GM19463 (cell line): ENCODE measurements at regions not wholly inside any gene's neighbourhood (a gene's known extent, or its start where the extent isn't known, plus 50 kb on each side); places are given as distances from the start of the nearest gene placed in this dataset.

Source experiments
- ATAC-seq: cut with Tn5 transposase; IDR thresholded peaks from one replicate; pipeline ENCODE4 v1.9.1; 2021; ENCODE audit warnings: mild to moderate bottlenecking, moderate library complexity; ENCODE audit not compliant: unreplicated experiment

DNA sequence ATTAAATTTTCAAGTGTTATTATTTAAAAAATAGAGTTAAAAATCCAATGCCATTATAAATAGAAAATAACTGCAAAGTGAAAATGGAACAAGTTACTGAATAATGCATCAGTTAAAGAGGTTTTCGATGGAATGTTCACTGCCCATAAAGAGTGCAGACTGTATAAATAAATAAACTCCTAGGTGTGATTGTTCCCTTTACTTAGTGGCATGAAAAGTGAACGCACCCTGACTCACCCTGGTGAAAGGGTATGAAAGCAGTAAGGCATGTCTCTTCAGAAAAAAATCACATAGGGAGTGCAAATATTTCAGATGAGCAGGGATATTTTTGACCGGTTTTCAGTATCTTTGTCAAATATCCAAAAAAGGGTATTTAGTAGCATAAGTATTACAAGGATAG is 387.8 kb downstream of the DCAF12L2 start:
- ATAC-seq, result no peak

DNA sequence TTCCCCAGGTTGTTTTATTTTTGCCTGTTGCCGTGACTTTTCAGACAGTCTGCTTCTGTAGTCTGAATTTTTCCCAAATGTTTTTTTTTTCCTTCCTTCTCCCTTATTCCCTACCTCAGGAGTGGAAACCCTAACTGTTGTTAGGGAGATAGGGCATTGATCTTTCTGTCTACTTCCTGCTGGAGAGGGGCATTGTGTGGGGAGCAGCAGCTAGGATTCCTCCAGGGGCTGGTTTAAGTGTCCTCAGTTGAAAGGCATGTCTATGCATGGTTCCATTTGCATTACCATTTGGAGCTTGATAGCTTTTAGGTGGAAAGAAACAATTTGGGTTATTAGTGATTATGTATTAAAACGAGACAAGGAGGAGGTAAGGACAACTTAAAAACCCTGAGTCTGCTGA is 383.9 kb downstream of the DCAF12L2 start:
- no peak for ATAC-seq

DNA sequence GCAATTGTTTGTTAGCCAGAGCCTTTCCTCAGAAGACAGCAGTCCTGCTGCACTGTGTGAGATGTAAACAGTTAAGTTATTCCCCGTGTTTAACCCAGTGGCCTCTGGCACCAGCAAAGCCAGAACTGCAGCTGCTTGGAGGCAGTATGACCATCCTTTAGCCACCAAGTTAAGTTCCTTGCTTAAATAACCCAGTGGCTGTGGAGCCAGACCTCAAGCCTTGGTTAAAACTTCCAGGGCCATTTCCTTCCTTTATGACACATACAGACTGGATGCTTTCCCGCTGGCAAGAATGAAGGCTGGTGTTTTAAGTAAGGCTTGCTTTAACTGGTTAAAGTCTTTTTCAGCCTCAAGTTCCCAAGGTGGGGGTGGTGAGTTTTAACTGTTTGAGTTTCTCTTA is 379.8 kb downstream of the DCAF12L2 start:
- no peak for ATAC-seq

DNA sequence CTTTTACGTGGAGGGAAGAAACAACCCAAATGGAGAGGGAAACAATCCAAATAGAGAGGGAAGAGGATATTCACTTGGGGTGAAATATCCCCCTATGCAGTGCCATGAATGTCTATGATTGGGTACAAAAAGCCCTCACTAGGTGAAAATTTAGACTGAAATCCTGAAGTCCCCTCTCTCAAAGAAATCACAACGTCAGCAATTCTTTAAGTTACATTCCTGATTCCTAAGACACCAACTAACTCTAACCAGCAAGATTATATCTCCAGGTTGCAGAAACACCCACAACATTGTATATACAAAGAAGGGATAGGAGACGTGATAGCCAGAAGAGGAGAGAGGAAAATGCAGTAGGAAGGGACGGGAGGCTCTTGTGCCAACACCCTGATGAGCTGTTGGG is 374.3 kb downstream of the DCAF12L2 start:
- ATAC-seq, result no peak

DNA sequence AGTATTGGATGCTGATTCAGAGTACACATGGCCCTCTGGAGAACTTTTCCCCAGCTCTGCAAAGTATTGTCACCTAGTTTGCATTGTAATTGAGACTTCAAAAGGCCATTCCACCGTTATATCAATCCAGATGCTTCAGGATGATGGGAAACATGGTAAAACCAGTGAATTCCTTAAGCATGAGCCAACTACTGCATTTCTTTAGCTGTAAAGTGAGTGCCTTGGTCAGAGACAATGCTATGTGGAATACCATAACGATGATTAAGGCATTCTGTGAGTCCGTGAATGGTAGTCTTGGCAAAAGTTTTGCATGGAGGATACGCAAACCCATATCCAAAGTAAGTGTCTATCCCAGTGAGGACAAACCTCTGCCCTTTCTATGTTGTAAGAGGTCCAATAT is 355.2 kb downstream of the DCAF12L2 start:
- no peak for ATAC-seq

DNA sequence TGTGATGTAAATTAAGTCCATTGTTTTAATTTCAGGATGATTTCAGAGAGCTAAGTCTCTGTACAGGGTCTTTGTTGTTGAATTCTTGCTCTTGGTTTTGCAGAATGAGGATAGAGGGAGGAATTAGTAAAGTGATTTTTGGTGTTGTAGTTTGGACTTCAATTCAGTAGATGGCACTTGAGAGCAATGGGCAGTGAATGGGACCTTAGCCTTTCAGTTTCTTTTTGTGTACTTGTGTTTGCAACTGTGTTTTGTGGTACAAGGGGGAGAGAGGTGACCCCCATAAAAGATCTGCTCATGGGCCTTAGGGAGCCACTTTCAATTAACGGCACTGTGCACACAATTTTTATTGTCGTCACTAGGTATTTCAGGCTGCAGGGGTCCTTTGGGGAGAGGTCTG is 340.0 kb downstream of the DCAF12L2 start:
- ATAC-seq, result no peak

DNA sequence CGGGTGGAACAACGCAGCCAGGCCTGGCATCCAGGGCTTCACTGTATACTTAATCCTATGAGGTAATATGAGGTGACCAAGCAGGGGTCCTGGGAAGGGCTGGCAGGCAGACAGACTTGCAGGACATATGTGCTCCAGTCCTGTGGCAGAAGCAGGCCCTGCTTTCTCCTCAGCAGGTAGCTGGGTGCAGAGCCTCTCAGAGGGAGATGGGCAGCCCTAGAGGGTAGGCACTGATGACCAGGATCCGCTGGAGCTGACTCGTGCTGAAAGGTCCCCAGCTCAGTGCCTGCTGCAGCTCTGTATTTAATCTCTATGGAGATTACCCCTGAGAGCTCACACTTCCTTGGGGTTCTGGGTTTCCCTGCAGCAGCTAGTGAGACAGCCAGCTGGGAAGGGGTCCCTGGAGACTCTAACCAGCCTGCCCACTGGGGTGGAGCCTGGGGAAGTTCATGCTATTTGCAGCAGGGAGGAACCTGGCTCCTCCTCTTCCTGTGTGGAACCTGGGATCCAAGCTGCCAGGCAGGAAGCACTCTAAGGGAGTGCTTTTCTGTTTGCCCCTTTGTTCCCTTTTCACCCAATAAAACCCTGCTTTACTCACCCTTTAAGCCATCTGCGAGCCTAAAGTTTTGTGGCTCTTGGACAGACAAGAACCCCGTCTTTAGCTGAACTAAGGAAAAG is 339.2 kb downstream of the DCAF12L2 start:
- no peak for ATAC-seq

DNA sequence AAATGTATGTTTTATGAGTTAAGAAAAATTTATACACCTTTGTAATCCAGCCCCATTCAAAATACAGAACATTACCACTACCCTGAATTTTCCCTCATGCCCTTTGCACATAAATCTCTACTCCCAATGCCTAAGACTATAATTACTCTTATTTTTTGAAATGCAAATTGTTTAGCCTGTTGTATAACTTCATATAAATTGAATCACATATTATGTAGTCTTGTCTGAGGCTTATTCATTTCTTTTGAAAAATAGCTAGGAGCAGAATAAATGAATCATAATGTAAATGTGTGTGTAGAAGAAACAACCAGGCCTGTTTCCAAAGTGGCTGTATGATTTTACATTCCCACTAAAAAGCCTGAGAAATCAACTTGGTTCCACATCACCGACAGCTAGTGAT is 319.8 kb downstream of the DCAF12L2 start:
- no peak for ATAC-seq

DNA sequence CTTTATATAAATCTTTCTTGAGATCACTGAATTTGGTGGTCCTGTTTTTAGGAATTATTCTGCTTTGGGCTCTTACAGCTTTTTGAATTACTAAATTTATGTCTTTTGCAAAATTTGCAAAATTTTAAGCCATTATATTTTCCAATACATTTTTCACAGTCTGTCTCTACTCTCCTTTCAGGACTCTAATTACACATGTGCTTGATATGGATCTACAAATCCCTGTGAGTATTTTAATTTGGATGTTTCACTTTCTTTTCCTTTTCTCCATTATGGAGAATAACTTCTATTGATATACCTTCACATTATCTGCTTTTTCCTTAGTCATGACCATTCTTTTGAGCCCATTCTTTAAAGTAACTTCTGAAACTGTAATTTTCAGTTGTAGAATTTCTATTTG is 315.4 kb downstream of the DCAF12L2 start:
- no peak for ATAC-seq

DNA sequence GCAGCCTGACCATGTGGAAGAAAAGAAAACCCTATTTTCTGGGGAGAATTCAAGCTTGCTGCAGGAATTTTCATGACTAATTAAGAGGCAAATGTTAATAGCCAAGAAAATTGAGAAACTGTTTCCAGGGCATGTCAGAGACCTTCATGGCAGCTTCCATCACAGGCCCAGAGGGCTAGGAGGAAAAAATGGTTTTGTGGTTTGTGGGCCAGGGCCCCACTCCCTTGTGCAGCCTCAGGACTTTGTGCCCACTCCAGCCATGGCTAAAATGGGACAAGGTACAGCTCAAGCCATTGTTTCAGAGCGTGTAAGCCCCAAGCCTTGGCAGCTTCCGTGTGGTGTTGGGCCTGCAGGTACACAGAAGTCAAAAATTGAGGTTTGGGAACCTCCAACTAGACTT is 282.9 kb downstream of the DCAF12L2 start:
- no peak for ATAC-seq

DNA sequence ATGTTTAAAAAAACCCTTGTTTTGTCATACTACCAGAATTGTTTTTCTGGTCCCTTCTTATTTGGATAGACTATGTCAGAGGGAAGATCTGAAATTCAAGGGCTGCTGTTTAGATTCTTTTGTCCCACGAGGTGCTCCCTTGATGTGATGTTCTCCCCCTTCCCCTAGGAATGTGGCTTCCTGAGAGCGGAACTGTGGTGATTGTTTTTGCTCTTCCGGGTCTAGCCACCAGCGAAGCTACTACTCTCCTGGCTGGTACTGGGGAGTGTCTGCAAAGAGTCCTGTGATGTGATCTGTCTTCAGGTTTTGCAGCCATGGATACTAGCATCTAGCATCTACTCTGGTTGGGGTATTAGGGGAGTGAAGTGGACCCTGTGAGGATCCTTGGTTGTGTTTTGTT is 271.1 kb downstream of the DCAF12L2 start:
- ATAC-seq, result no peak

DNA sequence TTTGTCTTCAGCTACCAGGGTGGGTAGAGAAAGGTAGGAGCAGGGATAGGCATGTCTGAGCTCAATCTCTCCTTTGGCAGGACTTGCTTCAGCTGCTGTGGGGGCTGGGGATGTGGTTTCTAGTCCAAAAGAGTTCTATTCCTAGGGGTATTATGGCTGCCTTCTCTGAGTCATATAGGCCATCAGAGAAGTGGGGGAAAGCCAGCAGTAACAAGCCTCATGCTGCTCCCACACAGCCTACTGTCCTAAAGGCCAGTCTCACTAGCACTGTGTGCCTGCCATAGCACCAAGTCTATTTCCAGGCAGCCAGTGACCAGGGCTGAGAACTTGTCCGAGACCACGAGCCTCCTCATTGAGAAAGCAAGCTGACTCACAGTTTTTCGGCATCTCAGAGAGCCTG is 270.6 kb downstream of the DCAF12L2 start:
- no peak for ATAC-seq

DNA sequence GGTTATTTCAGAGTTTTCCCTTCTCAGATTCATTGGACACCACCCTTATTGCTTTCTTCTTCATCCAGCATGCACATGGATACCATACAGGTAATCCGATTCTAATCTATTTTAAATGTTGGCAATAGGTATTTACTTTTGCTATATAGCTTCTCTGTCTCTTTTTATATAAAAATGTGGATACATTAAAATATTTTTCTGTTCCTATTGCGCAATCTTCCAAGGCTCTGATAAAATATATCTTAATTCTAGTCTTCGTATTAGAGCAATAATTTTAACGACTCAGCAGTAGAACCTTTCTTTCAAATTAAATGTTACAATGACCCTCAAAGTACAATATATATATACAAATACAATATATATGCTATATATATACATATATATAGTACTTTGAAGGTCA is 239.8 kb downstream of the DCAF12L2 start:
- ATAC-seq, result no peak

DNA sequence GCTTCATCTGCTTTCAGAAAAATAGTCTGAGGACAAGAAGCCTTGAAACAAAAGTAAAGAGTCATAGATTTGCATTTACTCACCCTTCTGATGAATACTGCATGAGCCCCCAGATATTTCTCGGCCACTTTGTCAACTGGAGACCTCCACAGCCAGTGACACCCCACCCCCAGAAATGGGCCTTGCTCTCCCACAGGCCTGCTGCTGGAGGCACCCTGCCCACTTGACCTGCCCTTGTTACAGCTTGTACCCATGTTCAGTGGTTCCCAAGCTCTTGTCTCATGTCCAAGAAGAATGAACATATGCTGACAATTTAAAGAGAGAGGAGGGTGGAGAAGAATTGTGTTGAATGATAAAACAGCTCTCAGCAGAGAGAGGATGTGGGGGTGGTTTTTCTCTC is 225.1 kb downstream of the DCAF12L2 start:
- no peak for ATAC-seq

DNA sequence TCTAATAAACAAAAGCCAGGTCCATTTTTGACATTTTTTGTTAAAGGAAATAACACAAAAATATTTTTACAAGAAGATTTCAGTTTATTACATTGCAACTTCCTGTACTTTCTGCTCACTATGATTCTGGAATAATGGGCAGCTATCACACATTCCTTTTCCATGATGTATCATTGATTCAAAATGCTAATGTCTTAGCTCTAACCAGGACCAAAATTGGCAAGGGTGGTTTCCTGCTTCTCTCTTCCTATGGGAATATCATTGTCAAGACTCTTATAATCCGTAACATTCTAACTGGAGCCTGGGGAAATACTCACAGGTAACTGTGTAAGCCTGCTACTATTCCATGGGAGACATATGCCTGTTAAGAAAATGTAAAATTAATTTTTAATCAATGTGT is 218.6 kb downstream of the DCAF12L2 start:
- no peak for ATAC-seq

DNA sequence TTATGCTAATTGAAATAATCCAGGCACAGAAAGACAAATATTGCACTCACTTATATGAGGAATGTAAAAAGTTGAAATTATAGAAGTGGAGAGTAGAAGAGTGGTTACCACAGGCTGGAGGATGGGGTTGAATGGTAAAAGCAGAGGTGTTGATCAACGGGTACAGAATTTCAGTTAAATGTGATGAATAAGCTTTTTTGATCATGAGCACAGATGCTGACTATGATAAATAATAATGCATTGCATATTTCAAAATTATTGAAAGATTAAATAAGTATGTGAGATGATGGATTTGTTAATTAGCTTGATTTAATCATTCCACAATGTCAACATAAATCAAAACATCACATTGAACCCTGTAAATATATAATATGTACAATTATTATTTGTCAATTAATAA is 213.1 kb downstream of the DCAF12L2 start:
- no peak for ATAC-seq

DNA sequence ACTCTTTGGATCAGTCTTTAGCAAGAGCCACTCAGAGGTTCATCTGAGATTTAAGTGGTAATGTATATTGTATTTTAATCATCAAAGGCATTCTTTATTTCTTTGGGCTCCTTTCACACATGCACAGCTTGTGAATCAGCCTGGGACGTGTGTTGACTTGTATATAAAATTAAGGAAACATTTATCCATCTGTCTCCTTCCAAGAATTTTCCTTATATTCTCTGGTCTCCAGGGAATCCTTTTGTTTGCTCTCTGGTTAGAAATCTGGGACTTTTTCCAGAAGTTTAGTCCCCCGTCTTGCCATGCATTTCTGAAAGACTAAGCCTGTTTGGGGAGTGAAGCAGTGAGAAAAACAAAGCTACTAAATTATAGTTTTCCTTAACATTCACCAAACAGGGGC is 212.3 kb downstream of the DCAF12L2 start:
- ATAC-seq, result no peak

DNA sequence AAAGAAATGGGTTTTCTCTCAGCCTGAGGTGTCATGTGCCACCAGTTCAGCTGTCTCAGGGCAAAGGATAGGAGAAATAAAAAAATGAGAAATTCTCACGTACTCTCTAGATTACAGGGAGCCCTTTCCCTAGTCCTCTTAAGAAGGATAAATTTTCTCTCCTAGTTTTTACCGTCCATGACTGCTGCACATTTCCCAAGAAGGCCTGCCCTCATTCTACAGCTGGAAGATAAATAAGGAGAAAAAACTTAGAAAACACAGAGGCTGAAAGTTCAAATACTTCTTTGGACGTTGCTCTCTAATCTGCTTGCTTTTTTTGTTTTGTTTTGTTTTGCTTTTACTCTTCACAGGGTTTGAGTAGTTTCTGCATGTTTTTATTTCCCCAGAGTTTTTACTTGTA is 211.9 kb downstream of the DCAF12L2 start:
- no peak for ATAC-seq

DNA sequence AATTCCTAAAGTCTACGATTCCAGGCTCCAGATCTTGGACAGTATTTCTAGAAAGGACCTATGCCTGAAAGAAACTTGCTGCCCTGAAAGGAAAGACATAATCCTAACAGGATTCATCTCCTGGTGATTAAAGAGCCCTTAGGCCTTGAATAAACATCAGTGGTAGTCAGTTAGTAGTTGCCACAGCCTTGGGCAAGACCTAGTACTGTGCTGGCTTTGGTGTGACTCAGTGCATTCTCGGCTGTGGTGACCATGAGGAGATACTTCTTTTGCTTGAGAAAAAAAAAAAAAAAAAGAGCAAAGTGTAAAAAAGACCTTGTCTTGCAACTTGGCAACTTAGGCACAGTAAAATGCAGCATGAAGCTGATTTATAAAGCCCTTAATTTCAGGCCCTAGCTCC is 188.2 kb downstream of the DCAF12L2 start:
- no peak for ATAC-seq

DNA sequence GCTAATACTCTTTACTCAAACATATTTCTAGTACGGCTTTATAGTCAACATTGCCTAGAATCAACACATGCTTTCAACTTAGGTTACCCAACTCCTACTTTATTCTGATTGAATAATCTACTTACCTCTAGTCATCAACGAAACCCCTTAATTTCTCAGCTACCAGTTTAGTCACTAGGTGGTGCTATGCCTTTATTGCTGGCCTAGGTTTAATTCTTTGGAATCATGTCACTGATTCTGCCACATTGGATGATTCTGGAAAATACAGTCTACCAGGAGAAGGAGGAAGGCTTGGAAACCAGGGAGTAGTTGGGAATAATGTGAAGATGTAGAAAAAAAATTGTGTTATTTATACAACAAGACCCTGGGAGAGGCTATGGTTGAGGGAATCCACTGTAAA is 167.7 kb downstream of the DCAF12L2 start:
- no peak for ATAC-seq

DNA sequence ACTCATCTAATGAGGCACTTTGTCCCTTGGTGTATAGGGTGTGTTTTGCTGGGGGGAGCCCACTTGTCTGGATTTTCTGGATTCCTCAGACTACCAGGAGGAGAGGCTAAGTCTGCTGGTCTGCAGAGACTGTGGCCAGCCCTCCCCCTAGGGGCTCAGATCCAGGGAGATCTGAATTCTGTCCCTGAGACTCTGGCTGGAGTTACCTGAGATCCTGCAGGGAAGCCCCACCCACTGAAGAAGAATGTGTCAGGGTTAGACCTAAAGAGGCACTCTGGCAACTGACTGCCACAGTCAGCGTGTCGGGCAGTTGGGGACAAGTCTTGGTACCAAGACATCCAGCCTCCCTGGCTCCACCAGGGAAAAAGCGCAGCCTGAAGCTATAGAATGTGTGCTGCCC is 138.9 kb downstream of the DCAF12L2 start:
- ATAC-seq, result no peak

DNA sequence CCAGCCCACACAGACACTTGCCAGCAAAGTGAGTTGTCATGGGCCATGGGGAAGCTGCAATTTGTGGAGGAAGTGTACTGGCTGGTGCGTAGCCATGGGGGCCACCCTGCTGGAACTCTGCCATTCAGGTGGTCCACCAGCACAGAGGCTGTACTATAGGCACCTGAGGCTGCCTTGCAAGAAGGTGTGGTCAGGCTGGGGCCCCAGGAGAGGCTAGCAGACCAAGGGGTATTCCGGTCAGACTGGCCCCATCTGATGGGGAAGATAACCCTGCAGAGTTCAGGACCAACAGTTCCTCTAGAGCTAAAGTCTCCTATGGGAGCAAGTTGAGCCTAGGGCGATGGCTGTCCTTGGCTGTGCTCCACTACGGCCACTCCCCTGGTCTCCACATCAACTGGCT is 136.1 kb downstream of the DCAF12L2 start:
- ATAC-seq, result no peak

DNA sequence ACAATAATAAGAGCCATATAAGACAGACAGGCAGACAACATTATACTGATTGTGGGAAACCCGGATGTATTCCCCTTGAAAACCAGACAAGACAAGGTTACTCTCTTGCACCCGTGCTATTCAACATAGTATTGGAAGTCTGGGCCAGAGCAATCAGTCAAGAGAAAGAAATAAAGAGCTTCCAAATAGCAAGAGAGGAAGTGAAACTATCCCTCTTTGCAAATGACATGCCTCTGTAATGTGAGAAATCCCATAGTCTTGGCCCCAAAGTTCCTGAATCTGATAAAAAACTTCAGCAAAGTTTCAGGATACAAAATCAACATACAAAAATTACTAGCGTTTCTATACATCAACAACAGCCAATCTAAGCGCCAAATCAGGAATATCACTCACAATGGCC is 102.1 kb downstream of the DCAF12L2 start:
- no peak for ATAC-seq
